ENCODE measurements at regions not wholly inside any gene's neighbourhood (a gene's known extent, or its start where the extent isn't known, plus 50 kb on each side); places are given as distances from the start of the nearest gene placed in this dataset.

GRCh38 chr6:142008016-142008735 lies 124.5 kb upstream of the GJE1 start:
- CTCF ChIA-PET = no interaction called here
- Histone ChIP-seq H4K20me1 (ENCODE audit: insufficient read depth) (no peaks in the 10 kb centered on the region), H3K27me3 (ENCODE audit: insufficient read depth, low read depth) (no peaks in the 10 kb centered on the region), H3F3A (ENCODE audit: insufficient read depth, low read depth) (peaks cover 10% of the 10 kb centered on the region), H3K4me3 (no peak overlapping the region), H3K4me2 (no peak overlapping the region), H3K27ac (no peak overlapping the region), H3K4me1 (replicated peaks; ENCODE audit: insufficient read depth) (peaks cover 9% of the 10 kb centered on the region; the same call in 1 of the 2 replicates), H2AFZ (no peak overlapping the region), H3K9me3 (ENCODE audit: insufficient read depth, low read depth) (peaks cover 10% of the 10 kb centered on the region; the same call in 1 of the 2 replicates), H3K9me2 (ENCODE audit: insufficient read depth) (no peaks in the 10 kb centered on the region), H3K79me2 (ENCODE audit: low read depth) (no peaks in the 10 kb centered on the region), H3K36me3 (ENCODE audit: low read depth) (no peaks in the 10 kb centered on the region)
- POLR2A ChIA-PET (ENCODE audit: unreplicated experiment) = no interaction called here
- no TSS peak for BruUV-seq (replicated peaks)
- intact Hi-C loops (cut with micrococcal nuclease; ENCODE audit: unreplicated experiment) = no loop called here
- DNase-seq = no peak
- TF ChIP-seq EZH2 (IDR thresholded peaks at IDR 0.05; ENCODE audit: low read depth) = no peak
- TF ChIP-seq, protein P1, sequence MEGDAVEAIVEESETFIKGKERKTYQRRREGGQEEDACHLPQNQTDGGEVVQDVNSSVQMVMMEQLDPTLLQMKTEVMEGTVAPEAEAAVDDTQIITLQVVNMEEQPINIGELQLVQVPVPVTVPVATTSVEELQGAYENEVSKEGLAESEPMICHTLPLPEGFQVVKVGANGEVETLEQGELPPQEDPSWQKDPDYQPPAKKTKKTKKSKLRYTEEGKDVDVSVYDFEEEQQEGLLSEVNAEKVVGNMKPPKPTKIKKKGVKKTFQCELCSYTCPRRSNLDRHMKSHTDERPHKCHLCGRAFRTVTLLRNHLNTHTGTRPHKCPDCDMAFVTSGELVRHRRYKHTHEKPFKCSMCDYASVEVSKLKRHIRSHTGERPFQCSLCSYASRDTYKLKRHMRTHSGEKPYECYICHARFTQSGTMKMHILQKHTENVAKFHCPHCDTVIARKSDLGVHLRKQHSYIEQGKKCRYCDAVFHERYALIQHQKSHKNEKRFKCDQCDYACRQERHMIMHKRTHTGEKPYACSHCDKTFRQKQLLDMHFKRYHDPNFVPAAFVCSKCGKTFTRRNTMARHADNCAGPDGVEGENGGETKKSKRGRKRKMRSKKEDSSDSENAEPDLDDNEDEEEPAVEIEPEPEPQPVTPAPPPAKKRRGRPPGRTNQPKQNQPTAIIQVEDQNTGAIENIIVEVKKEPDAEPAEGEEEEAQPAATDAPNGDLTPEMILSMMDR (conservative IDR thresholded peaks at IDR 0.05) = no peak

DNA sequence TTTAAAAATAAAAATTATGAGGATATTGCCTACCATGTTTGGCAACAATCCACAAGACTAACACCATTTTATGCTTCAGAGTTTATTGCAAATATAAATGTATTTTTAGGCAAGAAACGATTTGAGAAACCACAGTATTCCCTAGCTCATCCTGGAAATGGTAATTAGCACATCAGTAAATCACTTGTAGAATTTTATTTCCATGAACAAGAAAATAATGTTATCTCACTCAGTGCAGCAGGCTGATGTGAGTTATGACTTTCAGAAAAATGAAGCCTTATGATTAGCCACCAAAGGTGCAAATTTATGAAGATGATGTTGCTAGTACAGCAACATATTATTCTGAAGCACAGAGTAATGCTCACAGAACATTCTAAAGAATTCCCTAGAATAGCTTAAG lies 127.7 kb upstream of the GJE1 start:
- H3K4me2 ChIP-seq = no peak overlapping the region
- no peak for TF ChIP-seq EZH2 (IDR thresholded peaks at IDR 0.05; ENCODE audit: low read depth)
- TF ChIP-seq, protein P1 (conservative IDR thresholded peaks at IDR 0.05) = no peak
- CTCF ChIA-PET = no interaction called here
- no peaks in the 10 kb centered on the region for H3K9me2 ChIP-seq (ENCODE audit: insufficient read depth)
- no peaks in the 10 kb centered on the region for H3K36me3 ChIP-seq (ENCODE audit: low read depth)
- H2AFZ ChIP-seq = no peak overlapping the region
- no peak overlapping the region for H3K27ac ChIP-seq
- no TSS peak for BruUV-seq (replicated peaks)
- H3K79me2 ChIP-seq (ENCODE audit: low read depth) = no peaks in the 10 kb centered on the region
- no peak overlapping the region for H3K4me3 ChIP-seq
- no peaks in the 10 kb centered on the region for H3K9me3 ChIP-seq (ENCODE audit: insufficient read depth, low read depth)
- intact Hi-C loops (cut with micrococcal nuclease; ENCODE audit: unreplicated experiment) = no loop called here
- H3K4me1 ChIP-seq (replicated peaks; ENCODE audit: insufficient read depth) = no peaks in the 10 kb centered on the region
- H4K20me1 ChIP-seq (ENCODE audit: insufficient read depth) = no peaks in the 10 kb centered on the region
- no peak for DNase-seq
- H3F3A ChIP-seq (ENCODE audit: insufficient read depth, low read depth) = no peaks in the 10 kb centered on the region
- POLR2A ChIA-PET (ENCODE audit: unreplicated experiment) = no interaction called here
- no peaks in the 10 kb centered on the region for H3K27me3 ChIP-seq (ENCODE audit: insufficient read depth, low read depth)

DNA sequence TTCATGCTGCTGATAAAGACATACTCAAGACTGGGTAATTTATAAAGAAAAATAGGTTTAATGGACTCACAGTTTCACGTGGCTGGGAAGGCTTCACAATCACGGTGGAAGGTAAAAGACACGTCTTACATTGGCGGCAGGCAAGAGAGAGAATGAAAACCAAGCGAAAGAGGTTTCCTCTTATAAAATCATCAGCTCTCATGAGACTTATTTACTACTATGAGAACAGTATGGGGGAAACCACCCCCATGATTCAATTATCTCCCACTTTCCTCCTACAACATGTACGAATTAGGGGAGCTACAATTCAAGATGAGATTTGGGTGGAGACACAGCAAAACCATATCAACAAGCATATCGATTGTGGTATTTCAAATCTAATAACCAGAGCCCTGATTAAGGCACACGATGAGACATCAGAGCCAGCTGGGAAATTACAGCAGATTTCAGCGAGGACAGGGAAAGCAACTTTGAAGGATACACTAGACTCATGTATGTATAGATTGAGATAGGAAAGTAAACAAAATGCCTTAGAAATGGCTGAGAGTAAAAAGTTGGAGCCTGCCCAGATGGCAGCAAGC lies 129.8 kb upstream of the GJE1 start:
- Histone ChIP-seq H3K27me3 (ENCODE audit: insufficient read depth, low read depth) (no peaks in the 10 kb centered on the region), H4K20me1 (ENCODE audit: insufficient read depth) (no peaks in the 10 kb centered on the region), H3K27ac (no peak overlapping the region), H3K4me3 (no peak overlapping the region), H3F3A (ENCODE audit: insufficient read depth, low read depth) (no peaks in the 10 kb centered on the region), H3K9me2 (ENCODE audit: insufficient read depth) (no peaks in the 10 kb centered on the region), H3K79me2 (ENCODE audit: low read depth) (no peaks in the 10 kb centered on the region), H2AFZ (no peak overlapping the region; the same call in 1 of the 2 replicates), H3K4me2 (no peak overlapping the region), H3K9me3 (ENCODE audit: insufficient read depth, low read depth) (no peaks in the 10 kb centered on the region), H3K36me3 (ENCODE audit: low read depth) (no peaks in the 10 kb centered on the region), H3K4me1 (replicated peaks; ENCODE audit: insufficient read depth) (no peaks in the 10 kb centered on the region)
- no peak for TF ChIP-seq EZH2 (IDR thresholded peaks at IDR 0.05; ENCODE audit: low read depth)
- TF ChIP-seq, protein P1 (conservative IDR thresholded peaks at IDR 0.05) = no peak
- POLR2A ChIA-PET (ENCODE audit: unreplicated experiment) = no interaction called here
- CTCF ChIA-PET = no interaction called here
- intact Hi-C loops (cut with micrococcal nuclease; ENCODE audit: unreplicated experiment) = no loop called here
- DNase-seq = no peak
- BruUV-seq (replicated peaks) = no TSS peak

All from PC-9 (cell line).